ENCODE measurements at regions not wholly inside any gene's neighbourhood (a gene's known extent, or its start where the extent isn't known, plus 50 kb on each side); places are given as distances from the start of the nearest gene placed in this dataset.

DNA sequence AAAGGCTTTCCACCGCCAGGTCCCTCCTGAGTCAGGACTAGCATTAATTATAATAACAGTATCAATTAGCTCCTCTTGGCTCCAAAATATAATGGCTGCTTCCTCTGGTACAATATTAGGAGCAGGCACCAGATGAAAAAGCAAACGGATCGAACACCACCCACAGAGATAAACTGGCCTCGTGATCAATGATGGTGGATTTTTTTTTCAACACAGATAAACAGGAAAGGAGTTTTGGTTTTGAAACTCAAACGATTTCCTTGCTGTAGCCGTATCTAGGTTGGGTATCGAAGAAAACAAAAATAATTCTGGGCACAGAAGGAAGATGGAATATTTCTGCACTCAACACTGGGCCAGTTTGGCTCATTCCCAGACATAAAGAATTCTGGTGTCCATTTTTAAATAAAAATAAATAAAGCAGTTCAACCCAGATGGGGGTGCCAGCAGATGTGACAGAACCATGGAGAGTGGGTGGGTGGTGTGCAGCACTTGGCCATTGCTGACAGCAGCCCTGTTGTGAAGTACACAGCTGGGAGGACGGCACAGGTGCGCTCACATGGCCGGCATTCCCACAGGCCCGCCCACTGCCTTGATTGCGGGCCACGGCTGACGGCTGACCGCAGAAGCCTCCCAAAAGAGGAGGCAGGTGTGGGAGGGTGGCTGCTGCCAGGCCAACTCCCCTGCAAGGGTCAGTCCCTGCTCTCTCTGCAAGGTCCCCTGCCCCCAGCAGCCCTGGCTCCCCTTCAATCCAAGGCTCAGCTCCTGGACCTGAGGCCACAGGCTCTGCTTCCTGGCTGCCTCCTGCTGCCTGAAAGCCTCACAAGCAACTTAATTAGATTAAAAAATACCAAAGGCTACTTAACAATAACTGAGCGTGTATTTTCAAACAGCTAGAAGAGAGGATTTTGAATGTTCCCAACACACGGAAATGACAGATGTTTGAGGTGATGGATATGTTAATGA, 351.9 kb upstream of the ID2 start:
- TF ChIP-seq CTCF (IDR thresholded peaks at IDR 0.05; ENCODE audit: low read depth, low read length, poor library complexity, severe bottlenecking) (no peak), EZH2phosphoT487 (IDR thresholded peaks at IDR 0.05; ENCODE audit: borderline replicate concordance, low read length) (no peak)

Data from DOHH2 (cell line).